Upper lobe of left lung (tissue), 6 donors: ENCODE measurements at regions not wholly inside any gene's neighbourhood (a gene's known extent, or its start where the extent isn't known, plus 50 kb on each side); places are given as distances from the start of the nearest gene placed in this dataset.

Source experiments
- ATAC-seq, 2 donors: fragments of 200-7000 bp; cut with Tn5 transposase; one replicate each; pipeline ENCODE4 v1.9.1; 2022; ENCODE audit warnings: mild to moderate bottlenecking in 2 of 2, moderate library complexity in 2 of 2; ENCODE audit not compliant: low FRiP score in 2 of 2
- DNase-seq, 2 donors: peaks; one replicate each; pipeline ENCODE4 v3.0.0-alpha.2; 2019 to 2020
- H3K27ac ChIP-seq, 4 donors: fragments of 200-600 bp; sonication (generic); one replicate each; pipeline ENCODE4 v1.5.1; 2016 to 2019
- H3K27me3 ChIP-seq, 4 donors: fragments of 200-600 bp; sonication (generic); one replicate each; pipeline ENCODE4 v1.5.1; 2017 to 2019
- H3K36me3 ChIP-seq, 4 donors: fragments of 200-600 bp; sonication (generic); one replicate each; pipeline ENCODE4 v1.5.1; 2016 to 2019
- H3K4me1 ChIP-seq, 4 donors: fragments of 200-600 bp; sonication (generic); one replicate each; pipeline ENCODE4 v1.5.1; 2018 to 2019
- H3K4me3 ChIP-seq, 4 donors: fragments of 200-600 bp; sonication (generic); one replicate each; pipeline ENCODE4 v1.5.1; 2017 to 2019; ENCODE audit warnings: mild to moderate bottlenecking in 2 of 4, moderate library complexity in 1 of 4
- H3K9me3 ChIP-seq, 4 donors: fragments of 200-600 bp; sonication (generic); one replicate each; pipeline ENCODE4 v1.5.1; 2018 to 2019
- CTCF ChIP-seq, 6 experiments: fragments of 450-650 bp in 4 of 6; fragments of 200-600 bp in 2 of 6; sonication (generic) in 2 of 6; IDR thresholded peaks; one replicate each; pipeline ENCODE4 v1.5.1; 2016 to 2019; ENCODE audit warnings: antibody characterized with exemption in 6 of 6
- EP300 ChIP-seq, 4 donors: sonication (generic); formaldehyde crosslinking; IDR thresholded peaks; one replicate each; pipeline ENCODE4 v1.5.1; 2017; ENCODE audit warnings: antibody characterized with exemption in 4 of 4, control low read depth in 2 of 4
- POLR2A ChIP-seq, 4 donors: fragments of 450-650 bp; IDR thresholded peaks; one replicate each; pipeline ENCODE4 v1.5.1; 2016 to 2017; ENCODE audit warnings: antibody characterized with exemption in 4 of 4, mild to moderate bottlenecking in 2 of 4
- POLR2AphosphoS5 ChIP-seq, 2 donors: sonication (generic); formaldehyde crosslinking; IDR thresholded peaks; one replicate each; pipeline ENCODE4 v1.5.1; 2017; ENCODE audit warnings: antibody characterized with exemption in 2 of 2
- WGBS, 2 donors: methylation state at CpG; one replicate each; pipeline ENCODE4 v1.1.5; 2017 to 2018; 5-methylcytosine and 5-hydroxymethylcytosine counted together
- donor health status: DM: no; HTN: no; CAD: no; lungs with moderate emphysema.
- donor health status: DM: no; HTN: yes; CAD: no; lungs with severe emphysema.

- no peaks in the 10 kb centered on the region for H3K27me3 ChIP-seq
- WGBS, 2 donors: 63 to 70% methylated on average over 9 to 13 of the region's 13 CpGs
- no peak overlapping the region for H3K27ac ChIP-seq
- TF ChIP-seq POLR2AphosphoS5 (IDR thresholded peaks at IDR 0.05) (no peak), CTCF (IDR thresholded peaks at IDR 0.05) (no peak), POLR2A (IDR thresholded peaks at IDR 0.05) (no peak), EP300 (IDR thresholded peaks at IDR 0.05) (no peak)
- H3K4me3 ChIP-seq: no peak overlapping the region
- no peaks in the 10 kb centered on the region for H3K4me1 ChIP-seq
- DNase-seq (no peak), ATAC-seq (no peak)
- H3K36me3 ChIP-seq: no peaks in the 10 kb centered on the region
- H3K9me3 ChIP-seq: peaks cover 0 to 10% (median 0%) of the 10 kb centered on the region in 4 donors
These were observed 198.8 kb downstream of the BARX2 start for GRCh38 chr11:129574431-129574830.

- no peak overlapping the region for H3K27ac ChIP-seq
- H3K4me1 ChIP-seq: no peaks in the 10 kb centered on the region
- TF ChIP-seq POLR2A (IDR thresholded peaks at IDR 0.05): no peak
- TF ChIP-seq CTCF (IDR thresholded peaks at IDR 0.05): no peak
- no peak for TF ChIP-seq EP300 (IDR thresholded peaks at IDR 0.05)
- no peak for TF ChIP-seq POLR2AphosphoS5 (IDR thresholded peaks at IDR 0.05)
- WGBS, 2 donors: 60 to 67% methylated on average over 2 of the region's 2 CpGs
- H3K27me3 ChIP-seq: no peaks in the 10 kb centered on the region
- DNase-seq (no peak), ATAC-seq (no peak)
- H3K9me3 ChIP-seq: peaks cover 0 to 5% (median 0%) of the 10 kb centered on the region in 4 donors
- no peaks in the 10 kb centered on the region for H3K36me3 ChIP-seq
- no peak overlapping the region for H3K4me3 ChIP-seq
These were observed 201.0 kb downstream of the BARX2 start for GRCh38 chr11:129576652-129577051.

GRCh38 chr11:129578006-129578405, 202.4 kb downstream of the BARX2 start:
- ATAC-seq: no peak
- Histone ChIP-seq H3K9me3 (peaks cover 0 to 5% (median 0%) of the 10 kb centered on the region in 4 donors), H3K36me3 (no peaks in the 10 kb centered on the region), H3K27me3 (no peaks in the 10 kb centered on the region), H3K27ac (no peak overlapping the region), H3K4me3 (no peak overlapping the region), H3K4me1 (no peaks in the 10 kb centered on the region)
- TF ChIP-seq CTCF (IDR thresholded peaks at IDR 0.05): no peak
- TF ChIP-seq EP300 (IDR thresholded peaks at IDR 0.05): no peak
- TF ChIP-seq POLR2AphosphoS5 (IDR thresholded peaks at IDR 0.05): no peak
- no peak for TF ChIP-seq POLR2A (IDR thresholded peaks at IDR 0.05)
- no peak for DNase-seq
- WGBS, 2 donors: 89 to 96% methylated on average over 4 of the region's 4 CpGs

- H3K27ac ChIP-seq: no peak overlapping the region
- H3K36me3 ChIP-seq: no peaks in the 10 kb centered on the region
- H3K9me3 ChIP-seq: no peaks in the 10 kb centered on the region
- H3K4me3 ChIP-seq: no peak overlapping the region
- ATAC-seq: peak; percentile 71
- no peak for TF ChIP-seq POLR2AphosphoS5 (IDR thresholded peaks at IDR 0.05)
- TF ChIP-seq EP300 (IDR thresholded peaks at IDR 0.05): no peak
- no peak for TF ChIP-seq POLR2A (IDR thresholded peaks at IDR 0.05)
- no peak for TF ChIP-seq CTCF (IDR thresholded peaks at IDR 0.05)
- 85 to 90% methylated on average over 8 to 10 of the region's 10 CpGs for WGBS, 2 donors
- H3K27me3 ChIP-seq: no peaks in the 10 kb centered on the region
- no peaks in the 10 kb centered on the region for H3K4me1 ChIP-seq
- DNase-seq: no peak
These were observed 204.6 kb downstream of the BARX2 start for GRCh38 chr11:129580278-129580677.

GRCh38 chr11:129584316-129584715, 208.7 kb downstream of the BARX2 start:
- 70 to 72% methylated on average over 6 of the region's 6 CpGs for WGBS, 2 donors
- DNase-seq: no peak

More at GRCh38 chr11:129584316-129584715, 208.7 kb downstream of the BARX2 start:
- Histone ChIP-seq H3K4me1 (no peaks in the 10 kb centered on the region), H3K27ac (no peak overlapping the region), H3K36me3 (no peaks in the 10 kb centered on the region), H3K9me3 (no peaks in the 10 kb centered on the region), H3K27me3 (no peaks in the 10 kb centered on the region), H3K4me3 (no peak overlapping the region)
- TF ChIP-seq POLR2A (IDR thresholded peaks at IDR 0.05) (no peak), POLR2AphosphoS5 (IDR thresholded peaks at IDR 0.05) (no peak), CTCF (IDR thresholded peaks at IDR 0.05) (no peak), EP300 (IDR thresholded peaks at IDR 0.05) (no peak)
- ATAC-seq: no peak
